HG02870 (cell line): ENCODE measurements at regions not wholly inside any gene's neighbourhood (a gene's known extent, or its start where the extent isn't known, plus 50 kb on each side); places are given as distances from the start of the nearest gene placed in this dataset.

ENCODE experiments used
- ATAC-seq: cut with Tn5 transposase; IDR thresholded peaks from one replicate; pipeline ENCODE4 v1.9.1; 2021; ENCODE audit warnings: mild to moderate bottlenecking, moderate library complexity; ENCODE audit not compliant: unreplicated experiment

DNA sequence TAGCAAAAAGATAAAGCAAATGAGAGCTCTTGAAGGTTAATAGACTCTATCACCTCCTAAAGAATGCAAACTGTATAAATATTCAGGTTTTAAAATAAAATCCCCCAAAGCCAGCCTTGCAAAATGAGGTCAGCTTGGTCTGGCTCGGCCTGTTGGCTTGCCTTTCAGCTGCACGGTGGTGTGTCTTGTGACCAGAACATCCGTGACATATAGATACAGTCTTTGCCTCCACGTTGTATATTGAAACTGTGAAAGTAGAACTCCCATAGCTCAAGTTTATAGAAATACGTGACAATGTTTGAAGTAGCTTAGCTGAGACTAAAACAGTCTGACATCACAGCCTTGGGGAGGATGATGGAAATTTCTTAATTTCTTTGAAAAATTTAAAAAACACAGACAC is 236.6 kb upstream of the MYOCD start:
- peak; percentile 48 for ATAC-seq

DNA sequence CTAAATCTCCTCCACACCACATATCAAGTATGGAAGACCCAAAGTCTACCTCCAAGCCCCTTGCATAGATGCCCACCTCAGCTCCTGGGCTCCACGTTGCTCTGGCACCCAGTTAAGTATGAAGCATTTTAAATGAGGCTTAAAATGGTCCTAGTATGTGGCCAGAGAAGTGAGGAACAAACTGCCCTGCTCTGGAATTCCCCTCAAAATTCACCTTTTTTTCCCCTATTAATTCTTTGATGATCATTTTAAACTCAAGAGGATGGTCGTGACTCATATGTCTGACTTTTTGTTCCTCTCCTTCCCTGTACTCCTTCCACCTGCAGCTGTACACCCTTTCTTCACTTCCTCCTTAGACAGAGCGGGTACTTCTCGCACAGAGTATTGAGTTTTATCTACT is 234.5 kb upstream of the MYOCD start:
- ATAC-seq, result peak; percentile 81

DNA sequence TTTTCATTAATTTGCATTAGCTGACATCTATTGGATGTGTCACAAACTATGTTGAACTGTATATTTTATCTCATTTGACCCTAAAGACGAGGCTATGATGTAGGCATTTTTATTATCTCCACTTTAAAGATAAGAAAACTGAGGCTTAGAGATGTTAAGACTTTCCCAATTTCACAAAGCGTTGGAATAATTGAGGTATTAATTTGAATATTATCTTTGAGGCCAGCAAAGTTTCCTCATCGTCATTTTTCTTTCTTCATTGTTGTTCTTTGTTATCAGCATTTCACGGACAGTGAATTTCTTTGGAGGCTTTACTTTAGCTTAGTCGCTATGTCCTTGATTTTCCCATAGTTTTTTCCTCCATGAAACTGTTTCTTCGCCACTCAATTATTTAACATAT is 227.5 kb upstream of the MYOCD start:
- no peak for ATAC-seq

DNA sequence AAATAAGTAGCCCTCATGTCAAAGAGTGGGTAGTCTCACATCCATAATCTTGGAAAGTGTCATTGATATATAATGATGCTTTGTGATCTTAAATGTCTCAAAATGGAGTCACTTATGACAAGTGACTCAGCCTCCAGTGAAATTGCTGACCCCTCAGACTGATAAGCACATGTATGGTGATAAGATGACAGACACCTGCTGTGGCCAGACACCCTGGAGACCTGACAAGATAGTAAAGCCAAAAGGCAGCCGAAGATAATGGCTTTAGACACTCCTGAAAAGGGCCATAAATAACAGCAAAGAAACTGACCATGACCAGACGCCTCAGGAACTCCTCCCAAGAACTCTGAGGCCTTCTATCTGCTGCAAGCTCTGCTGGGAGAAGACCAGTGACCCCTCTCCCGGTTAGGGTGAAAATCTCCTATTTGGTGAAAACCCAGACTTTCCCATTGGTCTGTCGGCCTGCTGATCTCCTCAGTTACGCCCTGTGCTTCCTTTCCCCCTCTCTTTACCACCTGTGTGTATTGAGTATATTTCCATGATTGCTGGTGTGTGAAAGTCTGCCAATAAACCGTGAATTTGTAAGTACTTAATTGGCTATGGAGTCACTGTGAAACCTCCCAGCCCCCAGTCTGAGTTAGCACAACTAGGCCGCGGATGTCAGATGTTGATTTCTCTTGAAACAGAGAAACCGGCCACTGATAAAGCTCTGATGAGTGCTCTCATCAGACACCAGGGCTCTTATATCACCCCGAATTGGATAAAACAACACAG is 226.7 kb upstream of the MYOCD start:
- no peak for ATAC-seq

DNA sequence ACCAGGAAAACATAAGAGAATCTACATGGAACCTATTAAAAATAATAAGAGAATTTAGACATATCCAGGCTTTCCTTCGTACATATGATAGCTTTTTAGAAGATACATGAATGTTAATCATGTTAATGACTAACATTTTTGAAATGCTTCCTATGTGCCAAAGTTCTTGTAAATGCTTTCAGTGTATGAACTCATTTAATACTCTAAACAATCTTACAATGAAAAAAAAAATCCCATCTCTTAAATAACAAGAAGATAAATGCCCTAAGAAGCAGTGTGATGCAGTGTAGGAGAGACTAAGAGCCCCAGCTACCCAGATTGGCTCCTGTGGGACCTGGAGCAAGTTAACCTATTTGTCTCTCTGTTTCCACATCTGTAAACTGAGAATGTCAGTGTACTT is 220.4 kb upstream of the MYOCD start:
- ATAC-seq, result no peak

DNA sequence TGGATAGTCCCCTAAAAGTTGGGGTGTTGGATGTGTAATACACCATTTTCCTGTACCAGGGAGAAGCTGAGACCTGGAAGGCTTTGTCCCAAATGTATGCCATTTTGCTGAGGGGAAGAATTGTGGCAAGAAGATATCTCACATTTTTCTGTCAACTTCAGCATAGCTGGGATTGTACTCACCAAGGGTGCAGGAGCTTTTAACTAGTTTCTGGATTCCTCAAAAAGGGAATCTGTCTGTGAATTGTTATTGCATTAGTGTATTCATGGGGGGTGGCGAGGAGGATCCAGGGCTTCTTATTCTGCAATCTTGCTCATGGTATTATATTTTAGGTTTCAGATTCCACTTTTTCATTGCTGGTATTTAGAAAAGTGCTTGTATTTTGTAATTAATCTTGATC is 208.2 kb upstream of the MYOCD start:
- no peak for ATAC-seq

DNA sequence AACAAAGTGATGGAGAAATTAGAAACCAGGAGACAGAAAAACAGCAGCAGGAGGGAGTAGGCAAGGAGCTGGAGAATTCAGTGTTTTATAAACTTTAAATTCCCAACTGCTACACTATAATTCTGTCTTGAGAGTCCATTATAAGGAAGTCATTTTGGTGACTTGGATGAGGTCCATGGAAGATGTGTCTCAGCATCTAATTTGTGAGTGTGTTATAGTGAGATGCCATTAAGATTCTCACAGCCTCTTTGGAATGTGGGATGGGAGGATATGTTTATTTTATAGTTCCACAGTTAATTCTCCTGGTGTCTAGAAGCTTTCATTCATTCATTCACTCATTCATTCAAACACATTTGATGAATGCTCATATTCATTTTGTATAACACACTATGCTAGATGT is 206.0 kb upstream of the MYOCD start:
- ATAC-seq, result no peak

DNA sequence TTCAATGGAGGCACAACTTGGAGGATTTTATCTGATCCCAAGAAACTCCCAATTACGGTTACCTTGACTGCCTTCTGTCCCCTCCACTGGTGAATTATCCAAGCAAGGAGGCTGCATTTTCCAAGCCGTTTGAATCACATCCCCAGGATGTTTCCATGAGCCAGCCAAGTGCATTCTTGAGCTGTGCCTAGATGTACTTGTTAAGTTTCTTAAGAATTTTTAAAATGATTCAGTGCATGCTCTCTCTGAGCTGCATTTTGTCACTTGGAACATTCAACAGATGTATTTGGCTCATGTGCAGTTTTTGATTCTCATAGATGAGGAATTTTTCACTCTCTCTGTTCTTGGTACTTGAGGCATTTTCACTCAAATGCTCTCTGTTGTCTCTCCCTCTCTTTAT is 202.6 kb upstream of the MYOCD start:
- ATAC-seq, result no peak

DNA sequence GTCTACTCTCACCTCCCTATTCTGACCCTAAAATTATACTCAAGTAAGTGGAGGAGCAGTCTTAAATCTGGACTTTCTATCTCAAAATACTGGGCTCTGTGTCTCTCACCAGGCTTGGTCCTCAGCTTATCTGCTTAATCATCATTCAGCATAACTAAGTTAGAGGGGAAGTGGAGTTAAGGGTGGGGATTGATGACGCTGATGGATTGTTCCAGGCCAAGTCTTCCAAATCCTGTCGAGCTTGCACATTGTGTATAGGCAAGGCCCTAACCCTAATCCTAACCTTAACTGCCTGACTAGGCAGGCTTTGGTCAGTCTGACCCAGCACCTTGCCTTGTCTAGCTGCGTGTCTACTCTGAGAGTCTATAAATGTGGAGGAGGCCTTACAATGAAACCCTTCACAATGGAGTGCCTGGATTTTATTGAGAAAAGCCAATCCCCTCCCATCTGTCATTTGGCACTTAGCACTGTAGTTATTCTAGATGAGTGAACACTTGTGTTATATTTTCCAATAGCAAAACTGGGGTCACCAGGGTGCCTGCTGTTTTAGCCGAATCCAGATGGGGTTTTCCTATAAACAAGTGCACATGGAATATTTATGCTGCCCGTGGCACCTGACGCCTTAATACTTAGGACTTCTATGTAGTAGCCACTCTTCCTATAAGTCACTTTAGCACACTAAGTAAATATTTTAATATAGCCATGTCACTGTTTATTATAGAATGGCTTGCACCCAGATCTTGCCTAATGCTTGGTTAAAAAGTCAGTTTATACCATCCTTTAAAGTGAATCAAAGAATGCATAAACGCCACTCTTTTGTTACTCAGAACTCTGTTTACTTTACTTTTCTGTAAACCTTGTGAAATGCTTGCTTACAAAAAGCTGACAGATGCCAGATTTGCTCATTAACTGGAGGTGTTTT is 193.2 kb upstream of the MYOCD start:
- ATAC-seq, result no peak

DNA sequence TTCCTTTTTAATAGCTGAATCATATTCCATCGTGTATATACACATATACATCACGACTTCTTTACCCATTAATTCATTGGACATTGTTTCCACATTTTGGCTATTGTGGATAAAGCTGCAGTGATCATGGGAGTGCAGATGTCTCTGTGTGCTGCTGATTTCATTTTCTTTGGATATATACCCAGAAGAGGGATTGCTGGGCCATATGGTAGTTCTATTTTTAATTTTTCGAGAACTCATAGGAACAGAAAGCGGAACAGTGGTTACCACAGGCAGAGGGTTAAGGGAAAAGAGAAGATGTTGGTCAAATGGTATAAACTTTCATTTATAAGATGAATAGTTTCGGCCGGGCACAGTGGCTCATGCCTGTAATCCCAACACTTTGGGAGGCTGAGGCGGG is 187.4 kb upstream of the MYOCD start:
- no peak for ATAC-seq

DNA sequence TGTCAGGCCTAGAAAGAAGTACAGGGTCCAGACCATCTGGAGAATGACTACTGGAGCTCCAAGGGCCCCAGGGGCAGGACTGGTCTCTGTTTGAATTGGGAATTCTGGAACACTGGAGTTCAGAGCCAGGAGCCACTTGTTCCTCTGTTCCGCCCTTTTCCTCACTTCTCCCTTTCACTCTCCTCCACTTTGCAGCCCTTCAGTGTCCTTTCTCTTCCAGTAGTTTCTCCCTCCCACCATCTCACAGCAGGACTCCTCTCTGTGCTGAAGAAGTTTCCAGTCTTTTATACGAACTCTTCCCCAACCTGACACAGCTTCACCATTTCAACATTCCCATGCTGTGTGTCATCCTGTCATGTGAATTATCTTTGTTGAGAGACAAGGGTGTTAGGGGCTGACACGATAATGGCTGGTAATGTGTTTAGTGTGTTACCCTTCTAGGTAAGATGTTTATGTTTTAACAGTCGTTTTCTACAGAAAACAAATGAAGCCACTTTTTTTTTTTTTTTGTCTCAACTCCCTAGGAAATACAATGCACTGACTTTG is 180.3 kb upstream of the MYOCD start:
- ATAC-seq, result no peak

DNA sequence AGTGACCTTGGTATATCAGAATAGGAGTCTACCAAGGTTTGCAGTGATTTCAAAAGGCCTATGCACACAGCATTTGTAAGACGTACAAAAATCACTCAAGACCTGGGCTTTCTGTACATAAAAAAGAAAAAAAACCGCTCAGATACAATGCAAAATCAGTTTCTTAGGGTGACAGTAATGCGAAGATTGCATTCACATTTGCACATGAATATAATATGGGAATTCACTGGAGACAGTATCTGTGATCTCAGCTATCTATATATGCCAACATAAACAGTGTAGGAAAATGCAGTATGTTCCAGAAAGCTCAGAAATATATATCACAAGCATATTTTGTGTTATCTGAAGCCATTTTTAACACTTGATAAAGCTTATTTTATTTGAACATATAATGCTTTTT is 176.4 kb upstream of the MYOCD start:
- no peak for ATAC-seq

DNA sequence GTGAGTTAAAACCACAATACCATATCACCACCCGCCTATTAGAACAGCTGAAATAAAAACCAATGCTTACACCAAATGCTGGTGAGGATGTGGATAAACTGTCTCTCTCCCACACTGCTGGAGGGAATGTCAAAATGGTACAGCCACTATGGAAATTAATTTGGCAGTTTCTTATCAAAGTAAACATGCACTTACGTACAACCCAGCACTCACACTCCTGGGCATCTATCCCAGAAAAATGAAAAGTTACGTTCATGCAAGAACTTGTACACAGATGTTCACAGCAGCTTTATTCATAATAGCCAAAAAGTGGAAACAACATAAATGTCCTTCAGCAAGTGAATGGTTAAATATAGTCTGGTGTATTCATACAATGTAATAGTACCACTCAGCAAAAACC is 173.2 kb upstream of the MYOCD start:
- no peak for ATAC-seq

DNA sequence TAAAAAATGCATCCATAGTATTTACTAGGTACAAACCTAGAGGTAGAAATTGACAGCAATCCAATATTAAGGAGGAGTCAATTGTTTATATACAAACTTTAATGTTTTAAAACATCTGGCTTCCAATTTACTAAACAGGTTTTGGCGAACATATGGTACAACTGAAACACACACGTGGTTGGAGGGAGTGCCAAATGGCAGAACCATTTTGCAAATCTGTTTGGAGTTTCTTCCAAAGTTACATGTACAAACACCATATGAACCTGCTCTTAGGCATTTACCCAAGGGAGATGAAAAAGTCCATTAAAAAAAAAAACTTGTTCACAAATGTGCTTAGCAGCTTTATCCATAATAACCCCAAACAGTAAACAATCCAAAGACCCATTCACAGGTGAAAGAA is 159.8 kb upstream of the MYOCD start:
- no peak for ATAC-seq

DNA sequence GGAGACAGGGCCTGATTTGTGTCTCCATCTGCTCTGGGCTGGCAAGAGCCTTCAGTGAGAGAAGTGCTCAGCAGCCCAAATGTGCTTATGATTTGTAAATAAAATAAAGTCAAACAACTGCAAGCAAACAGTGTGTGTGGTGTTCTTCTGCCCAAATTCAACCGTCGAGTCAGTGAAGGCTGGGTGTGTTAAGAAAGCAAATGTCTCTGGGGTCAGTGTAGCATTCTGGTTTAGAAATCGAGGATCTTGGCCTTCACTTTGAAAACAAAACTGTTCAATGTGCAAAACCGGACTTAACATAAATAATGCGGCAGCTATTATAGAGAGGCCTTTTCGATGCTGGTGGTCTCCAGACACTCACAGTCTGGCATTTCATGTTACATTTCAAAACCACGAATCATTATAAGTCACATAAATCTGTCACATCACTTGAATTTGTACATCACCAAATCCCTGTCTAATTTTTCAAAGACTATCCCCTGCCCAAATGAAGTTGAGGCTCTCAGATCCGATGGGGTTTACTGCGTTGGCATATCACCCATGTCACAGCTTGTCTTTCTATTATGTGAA is 158.6 kb upstream of the MYOCD start:
- no peak for ATAC-seq

DNA sequence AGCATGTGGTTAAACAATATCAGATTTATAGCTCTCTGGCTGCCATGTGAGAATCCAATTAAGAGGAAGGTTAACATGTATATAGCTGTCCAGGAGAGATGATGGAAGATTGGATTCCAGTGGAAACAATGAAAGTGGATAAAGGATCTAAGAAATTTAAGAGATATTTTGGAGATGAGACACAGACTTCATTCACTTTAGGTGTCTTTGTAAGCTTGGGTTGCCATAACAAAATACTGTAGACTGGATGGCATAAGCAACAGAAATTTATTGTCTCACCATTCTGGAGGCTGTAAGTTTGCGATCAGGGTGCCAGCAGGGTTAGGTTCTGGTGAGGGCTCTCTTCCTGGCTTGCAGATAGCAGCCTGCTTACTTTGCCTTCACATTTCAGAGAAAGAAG is 155.9 kb upstream of the MYOCD start:
- ATAC-seq, result no peak

DNA sequence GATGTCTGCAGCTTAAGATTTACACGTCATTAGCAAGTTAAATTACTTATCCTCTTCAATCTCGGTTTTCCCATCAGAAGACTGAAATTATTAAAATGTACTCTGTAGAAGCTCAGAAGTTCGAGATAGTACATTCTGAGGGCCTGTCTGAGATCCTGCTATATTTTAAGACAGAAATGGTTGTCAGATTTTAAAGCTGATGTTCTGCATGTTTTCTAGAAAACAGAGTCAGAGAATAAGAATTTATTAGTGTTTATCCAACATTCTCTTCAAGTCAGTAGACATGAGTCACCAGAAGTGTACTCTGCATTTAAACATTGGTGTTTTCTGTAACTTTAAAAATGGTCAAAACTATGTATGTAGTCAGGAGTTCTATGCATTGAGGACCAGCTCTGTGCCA is 155.2 kb upstream of the MYOCD start:
- ATAC-seq, result no peak

DNA sequence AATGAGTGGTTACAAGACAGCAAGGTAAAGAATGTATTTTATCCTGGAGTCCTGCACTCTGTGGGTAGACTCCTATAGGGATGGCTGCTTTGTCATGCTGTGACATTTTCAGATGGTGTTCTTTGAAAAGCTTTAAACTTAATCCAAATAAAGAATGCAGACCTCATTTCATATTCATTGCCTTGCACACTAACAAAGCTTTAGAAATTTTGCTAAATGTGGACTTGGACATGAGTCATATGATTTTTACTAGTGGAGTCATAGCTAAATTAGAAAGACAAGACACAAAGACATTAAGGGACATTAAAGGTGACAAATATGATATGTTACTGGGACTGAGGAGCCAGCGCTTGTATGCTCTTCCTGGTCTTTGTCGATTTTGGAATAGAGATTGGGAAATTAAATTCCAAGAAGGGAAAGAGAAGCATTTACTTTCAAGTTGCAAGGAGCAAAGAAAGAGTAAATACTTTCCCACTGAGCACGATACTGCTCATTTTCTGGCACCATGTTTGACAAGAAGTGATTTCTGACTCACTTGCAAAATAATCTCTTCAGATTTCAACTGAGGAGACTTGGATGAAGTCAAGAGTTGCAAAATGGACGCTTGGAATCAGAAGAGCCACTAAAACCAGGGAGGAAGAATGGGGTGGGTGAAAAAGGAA is 152.9 kb upstream of the MYOCD start:
- ATAC-seq, result no peak

DNA sequence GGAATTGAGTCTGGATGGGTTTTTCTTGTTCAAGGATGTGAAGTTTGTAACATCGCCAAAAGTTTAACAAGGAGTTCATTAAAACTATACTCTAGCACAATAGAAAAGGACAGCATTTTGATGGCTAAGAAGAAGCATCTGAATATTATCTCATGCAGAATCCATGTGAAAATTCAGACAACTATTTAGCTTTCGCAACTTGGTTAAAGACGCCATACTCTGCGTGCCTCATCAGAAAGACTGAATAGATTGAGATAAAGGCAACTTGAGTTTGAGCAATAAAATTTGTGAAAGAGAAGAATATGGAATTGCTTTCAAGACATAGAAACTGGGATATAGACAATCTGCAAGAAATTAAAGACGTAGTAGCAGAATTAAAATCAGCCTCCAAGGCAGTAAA is 151.1 kb upstream of the MYOCD start:
- no peak for ATAC-seq

DNA sequence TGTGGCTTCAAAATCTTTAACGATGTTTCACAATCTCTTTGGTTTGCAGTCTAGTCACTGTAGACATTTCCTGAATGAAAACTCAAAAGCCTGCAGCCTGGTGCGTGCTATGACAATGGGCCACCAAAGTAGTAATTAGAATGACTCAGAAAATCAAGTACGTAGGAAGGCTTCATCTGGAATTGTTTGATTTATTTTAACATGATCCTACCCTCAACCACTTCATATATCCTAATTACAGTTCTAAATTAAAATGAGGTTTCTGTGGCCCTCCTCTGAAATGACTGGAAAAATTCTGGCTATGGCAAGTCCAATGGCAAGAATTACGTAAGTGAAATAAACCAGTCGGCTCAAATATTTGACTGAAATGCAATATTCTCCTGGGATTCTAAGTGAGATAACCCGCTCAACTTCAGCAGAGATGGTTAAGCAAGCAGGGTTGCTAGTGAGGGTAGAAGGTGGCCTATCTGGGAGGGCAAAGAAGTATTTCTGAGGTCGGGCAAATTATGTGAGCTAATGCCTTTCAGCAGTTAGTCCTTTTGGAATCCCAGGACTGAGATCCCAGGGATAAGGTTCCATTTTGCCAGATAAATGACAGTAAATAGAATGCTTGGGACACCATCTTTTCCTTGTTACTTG is 145.6 kb upstream of the MYOCD start:
- no peak for ATAC-seq

DNA sequence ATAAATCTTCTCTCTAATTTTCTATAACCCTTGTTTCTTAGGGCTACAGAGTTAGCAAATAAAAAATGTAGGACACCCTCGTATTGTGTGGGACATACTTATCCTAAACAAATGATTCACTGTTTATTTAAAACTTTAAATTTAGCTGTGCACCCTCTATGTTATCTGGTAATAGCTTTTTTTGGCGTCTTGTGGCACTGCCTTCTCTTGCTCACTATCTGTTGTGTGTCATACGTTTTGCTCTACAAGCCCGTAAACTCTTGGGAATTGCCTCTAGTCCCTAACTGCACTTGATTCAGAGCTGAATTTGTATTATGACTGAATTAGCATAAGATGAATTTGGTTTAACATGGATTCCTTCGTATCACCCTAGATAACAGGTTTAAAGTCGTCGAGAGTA is 144.3 kb upstream of the MYOCD start:
- ATAC-seq, result no peak
